Stimulated activated CD8-positive, alpha-beta memory T cell treated with anti-CD3 and anti-CD28 coated beads, Interleukin-12 subunit alpha, Interleukin-12 subunit beta, amount 100 ng/mL, for 24 hours (primary cell): ENCODE measurements at regions not wholly inside any gene's neighbourhood (a gene's known extent, or its start where the extent isn't known, plus 50 kb on each side); places are given as distances from the start of the nearest gene placed in this dataset.

Experiments used
- DNase-seq: peaks from one replicate; pipeline ENCODE4 v3.0.0-alpha.2; 2020; ENCODE audit errors: extremely low read depth

GRCh38 chr20:21836346-21836745 lies 130.9 kb downstream of the PAX1 start:
- no peak for DNase-seq

GRCh38 chr20:21835042-21835441 lies 129.6 kb downstream of the PAX1 start:
- no peak for DNase-seq

- DNase-seq: no peak
These were observed 127.2 kb downstream of the PAX1 start for GRCh38 chr20:21832442-21833385.

- no peak for DNase-seq
These were observed 121.5 kb downstream of the PAX1 start for GRCh38 chr20:21826976-21827375.

- no peak for DNase-seq
These were observed 115.9 kb downstream of the PAX1 start for GRCh38 chr20:21821358-21821757.

GRCh38 chr20:21820688-21821087 lies 115.2 kb downstream of the PAX1 start:
- no peak for DNase-seq

GRCh38 chr20:21820045-21820444 lies 114.6 kb downstream of the PAX1 start:
- no peak for DNase-seq

GRCh38 chr20:21812379-21812778 lies 106.9 kb downstream of the PAX1 start:
- DNase-seq: no peak

GRCh38 chr20:21809961-21810523 lies 104.6 kb downstream of the PAX1 start:
- DNase-seq: no peak

GRCh38 chr20:21808863-21809664 lies 103.6 kb downstream of the PAX1 start:
- DNase-seq: peak; percentile 3

GRCh38 chr20:21808139-21808538 lies 102.7 kb downstream of the PAX1 start:
- DNase-seq: no peak

- no peak for DNase-seq
These were observed 99.3 kb downstream of the PAX1 start for GRCh38 chr20:21804802-21805201.

- DNase-seq: no peak
These were observed 95.7 kb downstream of the PAX1 start for GRCh38 chr20:21801193-21801592.

GRCh38 chr20:21798384-21798783 lies 92.9 kb downstream of the PAX1 start:
- no peak for DNase-seq

GRCh38 chr20:21796059-21796458 lies 90.6 kb downstream of the PAX1 start:
- no peak for DNase-seq

GRCh38 chr20:21788082-21788481 lies 82.6 kb downstream of the PAX1 start:
- DNase-seq: no peak

- no peak for DNase-seq
These were observed 76.1 kb downstream of the PAX1 start for GRCh38 chr20:21781446-21782075.

- no peak for DNase-seq
These were observed 75.1 kb downstream of the PAX1 start for GRCh38 chr20:21780528-21780927.
